Esophagus (tissue), 2 donors: ENCODE measurements at regions not wholly inside any gene's neighbourhood (a gene's known extent, or its start where the extent isn't known, plus 50 kb on each side); places are given as distances from the start of the nearest gene placed in this dataset.

Experiments
- H3K27ac ChIP-seq, 2 donors: one replicate each; pipeline ENCODE4 v1.5.1; 2013; ENCODE audit warnings: low read depth in 2 of 2, mild to moderate bottlenecking in 2 of 2, inconsistent platforms in 1 of 2, low read length in 1 of 2, moderate library complexity in 1 of 2
- H3K27me3 ChIP-seq, 2 donors: one replicate each; pipeline ENCODE4 v1.6.1; 2013; ENCODE audit warnings: low read length in 2 of 2, control low read depth in 1 of 2, mild to moderate bottlenecking in 1 of 2; ENCODE audit not compliant: insufficient read depth in 2 of 2, control insufficient read depth in 1 of 2
- H3K36me3 ChIP-seq, 2 donors: one replicate each; pipeline ENCODE4 v1.6.1; 2013; ENCODE audit warnings: low read length in 1 of 2; ENCODE audit not compliant: control insufficient read depth in 2 of 2, insufficient read depth in 2 of 2
- H3K4me1 ChIP-seq, 2 donors: one replicate each; pipeline ENCODE4 v1.6.1; 2013; ENCODE audit warnings: low read length in 1 of 2; ENCODE audit not compliant: control insufficient read depth in 2 of 2, insufficient read depth in 2 of 2
- H3K4me3 ChIP-seq, 2 donors: one replicate each; pipeline ENCODE4 v1.5.1; 2013; ENCODE audit warnings: low read length in 2 of 2, mild to moderate bottlenecking in 2 of 2, low read depth in 1 of 2, moderate library complexity in 1 of 2
- H3K9me3 ChIP-seq, 2 donors: one replicate each; pipeline ENCODE4 v1.6.1; 2013; ENCODE audit warnings: mild to moderate bottlenecking in 2 of 2, low read depth in 1 of 2, low read length in 1 of 2, moderate library complexity in 1 of 2; ENCODE audit not compliant: control insufficient read depth in 2 of 2, insufficient read depth in 1 of 2
- WGBS, 2 donors: extraction: QIAGEN DNeasy Blood & Tissue Kit; methylation state at CpG; one replicate each; pipeline ENCODE4 v1.1.7; 2013; 5-methylcytosine and 5-hydroxymethylcytosine counted together
- donor health status: healthy with polysubstance abuse.
- donor health status: Bipolar disorder and iron deficiency.

DNA sequence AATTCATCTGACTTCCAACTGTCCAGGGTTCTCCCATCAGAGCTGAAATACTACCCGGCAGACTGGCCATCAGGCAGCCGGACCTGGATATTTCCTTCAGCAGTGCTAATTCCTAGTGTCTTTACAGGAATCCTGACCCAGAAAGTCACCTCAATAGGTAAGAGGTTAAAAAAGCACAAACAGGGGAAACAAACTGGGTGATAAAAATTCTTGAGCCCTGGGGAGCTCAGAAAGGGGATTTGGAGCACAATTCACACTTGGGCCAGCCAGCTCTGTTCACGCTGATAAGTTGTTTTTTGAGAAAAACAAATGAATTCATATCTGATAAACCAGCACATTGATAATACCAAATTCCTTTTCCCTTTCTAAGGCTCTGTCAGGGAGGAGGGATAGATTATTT lies 104.0 kb downstream of the EDN1 start:
- no peaks in the 10 kb centered on the region for H3K9me3 ChIP-seq
- 87 to 93% methylated on average over 3 of the region's 3 CpGs for WGBS, 2 donors
- no peaks in the 10 kb centered on the region for H3K4me1 ChIP-seq
- no peak overlapping the region for H3K27ac ChIP-seq
- no peaks in the 10 kb centered on the region for H3K36me3 ChIP-seq
- no peaks in the 10 kb centered on the region for H3K27me3 ChIP-seq
- H3K4me3 ChIP-seq = no peak overlapping the region

GRCh38 chr6:12395898-12396297 lies 105.7 kb downstream of the EDN1 start:
- no peak overlapping the region for H3K4me3 ChIP-seq
- no peaks in the 10 kb centered on the region for H3K27me3 ChIP-seq
- H3K27ac ChIP-seq = no peak overlapping the region
- 81 to 84% methylated on average over 3 of the region's 3 CpGs for WGBS, 2 donors
- no peaks in the 10 kb centered on the region for H3K4me1 ChIP-seq
- no peaks in the 10 kb centered on the region for H3K36me3 ChIP-seq
- no peaks in the 10 kb centered on the region for H3K9me3 ChIP-seq

GRCh38 chr6:12401200-12401599 lies 111.0 kb downstream of the EDN1 start:
- no peak overlapping the region for H3K4me3 ChIP-seq
- 65 to 66% methylated on average over 3 of the region's 3 CpGs for WGBS, 2 donors
- H3K36me3 ChIP-seq = no peaks in the 10 kb centered on the region
- no peaks in the 10 kb centered on the region for H3K27me3 ChIP-seq
- peaks cover 0 to 2% of the 10 kb centered on the region in 2 donors for H3K4me1 ChIP-seq
- no peaks in the 10 kb centered on the region for H3K9me3 ChIP-seq
- no peak overlapping the region for H3K27ac ChIP-seq

- Histone ChIP-seq H3K27ac (no peak overlapping the region), H3K9me3 (no peaks in the 10 kb centered on the region), H3K4me3 (no peak overlapping the region), H3K27me3 (no peaks in the 10 kb centered on the region), H3K36me3 (no peaks in the 10 kb centered on the region), H3K4me1 (peaks cover 0 to 2% of the 10 kb centered on the region in 2 donors)
- WGBS, 2 donors = 72 to 83% methylated on average over 2 of the region's 2 CpGs
Measured at GRCh38 chr6:12403201-12403826, 113.2 kb downstream of the EDN1 start.

DNA sequence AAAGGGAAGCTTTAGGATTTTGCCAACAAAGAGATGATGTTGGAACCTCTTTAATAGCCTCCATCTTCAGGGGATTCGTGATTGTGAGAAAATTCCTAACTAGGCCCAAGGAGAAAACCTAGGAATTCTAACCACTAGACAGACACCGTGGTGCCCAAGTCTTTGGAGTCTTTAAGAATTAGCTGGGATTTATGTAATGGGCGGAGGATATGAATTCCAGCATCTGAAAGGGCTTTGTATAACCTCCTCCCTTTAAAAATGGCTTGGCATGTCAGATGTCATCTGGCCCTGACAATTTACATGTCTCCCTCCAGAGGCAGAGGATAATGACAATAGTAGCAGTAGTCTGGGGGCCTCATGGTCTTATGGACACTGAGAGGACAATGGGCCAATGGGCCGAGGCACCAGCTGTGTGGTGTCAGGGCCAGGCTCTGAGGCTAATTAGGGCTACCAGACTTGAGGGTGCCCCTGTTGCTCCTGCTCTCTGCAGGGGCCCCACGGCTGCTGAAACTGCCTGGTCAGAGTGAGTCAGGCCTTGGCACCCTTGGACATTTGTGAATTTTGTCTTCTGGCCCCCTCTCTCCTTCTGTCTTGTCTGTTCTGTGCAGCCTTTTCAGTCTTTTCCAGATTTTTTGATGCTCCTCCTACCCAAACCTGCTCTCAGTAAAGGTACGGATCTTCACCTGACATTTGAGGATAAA lies 113.9 kb downstream of the EDN1 start:
- no peak overlapping the region for H3K27ac ChIP-seq
- no peaks in the 10 kb centered on the region for H3K9me3 ChIP-seq
- no peak overlapping the region for H3K4me3 ChIP-seq
- H3K36me3 ChIP-seq = no peaks in the 10 kb centered on the region
- H3K4me1 ChIP-seq = peaks cover 0 to 2% of the 10 kb centered on the region in 2 donors
- WGBS, 2 donors = 86 to 89% methylated on average over 6 of the region's 6 CpGs
- no peaks in the 10 kb centered on the region for H3K27me3 ChIP-seq

DNA sequence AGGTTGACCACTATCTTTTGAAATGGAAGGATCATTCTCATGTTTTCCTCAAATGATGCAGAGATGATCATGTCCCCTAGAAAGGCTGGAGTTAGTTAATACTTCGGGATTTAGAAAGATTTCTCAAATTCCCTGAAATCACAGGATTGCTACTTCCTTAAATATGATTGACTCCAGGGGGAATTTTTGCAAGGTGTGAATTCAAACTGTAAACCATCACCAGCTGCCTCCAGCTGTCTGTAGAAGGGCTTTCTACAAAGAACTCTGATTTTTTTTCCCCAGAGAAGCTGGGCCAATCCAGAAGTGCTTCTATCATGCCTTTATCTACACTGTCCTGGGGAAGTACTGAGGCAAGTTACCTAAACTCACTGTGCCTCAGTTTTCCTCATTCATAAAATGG lies 114.5 kb downstream of the EDN1 start:
- Histone ChIP-seq H3K36me3 (no peaks in the 10 kb centered on the region), H3K27ac (no peak overlapping the region), H3K9me3 (no peaks in the 10 kb centered on the region), H3K4me3 (no peak overlapping the region), H3K4me1 (peaks cover 0 to 2% of the 10 kb centered on the region in 2 donors), H3K27me3 (no peaks in the 10 kb centered on the region)
- 43 to 87% methylated on average over 1 of the region's 1 CpG for WGBS, 2 donors

DNA sequence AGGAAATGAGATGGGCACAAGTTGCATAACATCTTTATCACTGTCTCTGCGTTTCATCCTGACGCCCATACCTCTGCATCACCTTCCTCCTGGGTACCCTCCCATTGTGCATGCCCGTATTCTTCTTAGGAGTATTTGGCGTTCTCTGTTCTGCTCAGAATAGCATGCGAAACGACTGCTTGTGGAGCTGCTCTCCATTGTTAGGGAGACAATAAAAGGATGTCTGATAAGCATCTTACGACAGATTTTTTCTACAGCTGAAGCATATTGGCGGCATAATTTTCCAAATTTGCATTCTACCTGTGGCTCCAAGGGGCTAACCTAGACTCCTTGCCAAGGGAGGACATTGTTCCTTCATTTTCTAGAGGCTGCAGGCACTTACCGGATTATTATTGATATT lies 118.6 kb downstream of the EDN1 start:
- H3K36me3 ChIP-seq = no peaks in the 10 kb centered on the region
- H3K27me3 ChIP-seq = no peaks in the 10 kb centered on the region
- no peaks in the 10 kb centered on the region for H3K9me3 ChIP-seq
- H3K4me3 ChIP-seq = no peak overlapping the region
- no peak overlapping the region for H3K27ac ChIP-seq
- 84 to 85% methylated on average over 9 of the region's 9 CpGs for WGBS, 2 donors
- peaks cover 0 to 2% of the 10 kb centered on the region in 2 donors for H3K4me1 ChIP-seq

- H3K27ac ChIP-seq = no peak overlapping the region
- H3K9me3 ChIP-seq = no peaks in the 10 kb centered on the region
- 72 to 89% methylated on average over 4 of the region's 4 CpGs for WGBS, 2 donors
- H3K4me1 ChIP-seq = no peaks in the 10 kb centered on the region
- H3K36me3 ChIP-seq = no peaks in the 10 kb centered on the region
- H3K27me3 ChIP-seq = no peaks in the 10 kb centered on the region
- H3K4me3 ChIP-seq = no peak overlapping the region
Measured at GRCh38 chr6:12410946-12411345, 120.8 kb downstream of the EDN1 start.

DNA sequence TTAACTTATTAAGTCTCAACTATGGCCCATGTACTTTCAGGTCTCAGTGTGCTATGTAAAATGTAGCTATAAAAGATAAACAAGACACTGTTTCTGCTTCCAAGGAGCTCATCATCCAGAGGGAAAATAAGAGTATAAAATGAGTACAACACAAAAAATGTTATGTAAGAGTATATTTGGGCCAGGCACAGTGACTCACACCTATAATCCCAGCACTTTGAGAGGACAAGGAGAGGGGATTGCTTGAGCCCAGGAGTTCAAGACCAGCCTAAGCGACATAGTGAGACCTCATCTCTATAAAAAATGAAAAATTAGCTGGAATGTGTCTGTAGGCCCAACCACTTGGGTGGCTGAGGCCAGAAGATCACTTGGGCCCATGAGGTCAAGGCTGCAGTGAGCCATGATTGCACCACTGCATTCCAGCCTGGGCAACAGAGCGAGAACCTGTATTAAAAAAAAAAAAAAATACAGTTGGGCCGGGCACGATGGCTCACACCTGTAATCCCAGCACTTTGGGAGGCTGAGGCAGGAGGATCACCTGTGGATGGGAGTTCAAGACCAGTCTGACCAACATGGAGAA lies 124.0 kb downstream of the EDN1 start:
- Histone ChIP-seq H3K27me3 (no peaks in the 10 kb centered on the region), H3K27ac (no peak overlapping the region), H3K4me3 (no peak overlapping the region), H3K4me1 (no peaks in the 10 kb centered on the region), H3K36me3 (no peaks in the 10 kb centered on the region), H3K9me3 (no peaks in the 10 kb centered on the region)
- 93 to 94% methylated on average over 4 of the region's 4 CpGs for WGBS, 2 donors
